Stimulated activated CD8-positive, alpha-beta memory T cell treated with anti-CD3 and anti-CD28 coated beads, Interleukin-15, amount 100 ng/mL, for 48 hours (primary cell): ENCODE measurements at regions not wholly inside any gene's neighbourhood (a gene's known extent, or its start where the extent isn't known, plus 50 kb on each side); places are given as distances from the start of the nearest gene placed in this dataset.

Source experiments
- DNase-seq, 2 donors: peaks; one replicate each; pipeline ENCODE4 v3.0.0-alpha.2; 2020; ENCODE audit warnings: low read depth in 2 of 2

DNA sequence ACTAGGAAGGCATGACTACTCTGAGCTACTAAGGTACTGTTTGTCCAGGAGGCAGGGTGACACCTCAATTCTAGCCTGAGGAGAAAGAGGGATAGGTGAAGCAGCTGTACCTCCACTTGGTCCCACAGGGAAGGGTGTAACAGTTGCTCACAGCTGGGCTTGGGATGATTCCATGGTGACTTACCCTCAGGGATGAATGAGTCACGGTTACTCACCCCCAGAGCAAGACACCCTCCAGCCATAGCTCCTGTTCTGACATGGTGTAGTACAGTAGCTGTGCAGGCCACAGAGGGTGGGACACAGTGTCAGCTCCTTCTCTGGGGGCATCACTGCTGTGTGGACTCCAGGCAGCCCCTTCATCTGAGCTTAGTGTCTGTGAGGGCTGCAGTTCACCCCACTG, 868.6 kb upstream of the SEMA6D start:
- DNase-seq: no peak

DNA sequence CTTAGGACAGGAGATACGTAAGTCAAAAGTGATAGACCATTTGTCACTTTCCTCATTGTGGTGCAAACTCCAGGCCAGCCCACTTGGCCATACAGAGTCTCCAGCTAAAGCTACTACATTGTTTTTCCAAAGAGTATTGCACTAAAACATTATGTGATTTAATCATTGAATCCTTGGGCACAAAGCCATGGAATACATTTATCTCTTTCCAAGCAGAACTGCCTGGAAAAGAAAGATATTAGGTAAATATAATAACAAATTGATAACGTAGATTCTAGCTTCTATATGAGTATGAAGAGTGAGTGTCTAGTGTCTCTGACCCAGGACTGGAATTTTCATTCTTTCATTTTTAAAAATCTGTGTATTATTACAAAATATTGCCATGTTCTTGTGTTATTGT, 863.7 kb upstream of the SEMA6D start:
- DNase-seq: no peak

DNA sequence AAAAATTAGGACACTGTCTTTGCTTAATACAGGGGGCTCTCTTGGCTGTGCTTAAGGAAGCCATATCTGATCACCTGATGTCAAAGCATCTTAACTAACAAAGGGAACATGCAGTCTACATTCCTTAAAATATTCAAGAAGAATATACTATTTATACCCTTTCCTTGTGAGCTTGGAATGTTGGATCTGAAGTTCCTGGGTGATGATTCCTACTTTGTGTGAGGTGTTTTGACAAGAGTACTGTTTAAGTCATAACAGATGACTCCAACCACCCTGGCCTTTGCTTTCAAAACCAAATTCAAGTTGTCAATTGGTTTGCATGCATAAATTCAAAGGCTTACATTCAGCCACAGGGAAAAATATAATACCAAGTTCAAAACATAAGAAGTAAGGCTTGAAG, 862.7 kb upstream of the SEMA6D start:
- no peak for DNase-seq

DNA sequence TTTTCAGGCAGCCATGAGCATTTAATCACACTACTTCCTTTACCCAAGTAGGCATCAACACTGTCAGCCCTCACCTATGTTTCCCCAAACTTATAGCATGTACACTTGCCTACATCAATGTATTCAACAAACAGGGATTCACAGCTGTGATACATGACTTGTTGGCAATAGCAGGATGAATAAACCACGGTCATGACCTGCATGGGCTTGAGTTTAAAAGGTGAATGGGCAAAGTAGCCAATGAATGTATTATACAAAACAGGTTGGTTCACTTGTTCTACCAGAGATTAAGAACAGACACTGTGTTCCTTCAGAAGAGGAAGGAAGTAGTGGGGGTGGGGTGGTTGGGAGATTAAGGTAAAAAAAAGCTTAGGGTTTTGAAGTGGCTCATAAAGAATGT, 861.9 kb upstream of the SEMA6D start:
- DNase-seq: no peak

DNA sequence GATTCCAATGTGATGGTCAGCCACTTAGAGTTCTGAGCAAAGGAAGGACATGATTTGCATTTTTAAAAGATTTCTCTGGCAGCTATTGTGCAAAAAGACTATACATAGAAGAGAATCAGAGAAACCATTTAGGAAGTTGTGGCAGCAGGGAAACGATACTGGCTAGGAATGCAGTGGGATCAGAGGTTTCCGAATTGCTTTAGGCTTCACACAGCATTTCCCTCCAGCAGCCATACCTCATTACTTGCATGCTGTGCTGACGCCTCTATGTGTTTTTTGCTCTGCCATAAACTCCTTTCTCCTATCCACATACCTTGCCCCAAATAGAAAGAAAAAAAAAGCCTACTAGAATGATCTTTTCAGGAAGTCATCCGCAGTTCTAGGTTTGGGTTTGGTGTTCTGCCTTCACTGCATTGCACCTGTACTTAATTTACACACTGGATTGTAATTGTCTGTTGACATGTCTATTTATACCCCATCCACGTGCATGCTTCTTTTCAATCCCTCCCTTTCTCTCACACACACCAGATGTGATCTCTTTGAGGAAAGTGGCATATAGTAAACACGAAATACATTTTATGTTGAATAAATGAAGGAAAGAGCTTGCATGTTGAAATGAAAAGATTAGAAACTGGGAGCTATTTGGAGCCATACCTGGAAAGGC, 860.3 kb upstream of the SEMA6D start:
- no peak for DNase-seq

DNA sequence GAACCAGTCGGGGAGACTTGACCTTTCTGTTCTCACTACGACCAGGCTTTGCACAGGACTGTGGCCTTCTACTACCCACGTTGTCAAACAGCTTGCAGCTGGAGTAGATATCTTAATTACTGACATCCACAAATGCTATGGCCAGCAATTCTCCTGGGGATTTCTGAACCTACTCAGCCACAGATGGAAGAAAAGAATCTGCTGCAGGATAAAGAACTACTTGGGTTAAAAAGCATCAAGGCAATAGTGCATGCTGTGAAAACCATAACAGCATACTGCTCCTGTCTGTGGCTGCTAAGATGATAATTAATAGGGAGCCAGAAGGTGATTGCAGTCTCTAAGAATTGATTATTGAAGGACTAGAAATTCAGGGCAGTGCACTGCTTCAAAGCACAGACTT, 859.2 kb upstream of the SEMA6D start:
- no peak for DNase-seq

DNA sequence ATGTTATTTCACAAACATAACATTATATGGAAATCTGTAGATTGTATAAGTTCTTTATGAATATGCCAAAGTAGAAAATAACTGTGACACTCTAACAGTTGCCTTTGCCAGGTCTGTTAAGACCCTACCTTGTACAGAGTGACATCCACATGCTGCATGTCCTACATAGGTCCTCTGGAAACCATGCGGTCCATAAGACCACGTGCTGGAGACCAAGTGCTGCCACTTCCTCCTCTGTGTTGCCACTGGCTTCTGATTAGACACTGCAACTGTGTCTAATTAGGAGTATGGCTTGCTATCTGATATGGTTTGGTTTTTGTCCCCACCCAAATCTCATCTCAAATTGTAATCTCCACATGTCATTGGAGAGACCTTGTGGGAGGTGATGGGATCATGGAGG, 855.5 kb upstream of the SEMA6D start:
- no peak for DNase-seq

DNA sequence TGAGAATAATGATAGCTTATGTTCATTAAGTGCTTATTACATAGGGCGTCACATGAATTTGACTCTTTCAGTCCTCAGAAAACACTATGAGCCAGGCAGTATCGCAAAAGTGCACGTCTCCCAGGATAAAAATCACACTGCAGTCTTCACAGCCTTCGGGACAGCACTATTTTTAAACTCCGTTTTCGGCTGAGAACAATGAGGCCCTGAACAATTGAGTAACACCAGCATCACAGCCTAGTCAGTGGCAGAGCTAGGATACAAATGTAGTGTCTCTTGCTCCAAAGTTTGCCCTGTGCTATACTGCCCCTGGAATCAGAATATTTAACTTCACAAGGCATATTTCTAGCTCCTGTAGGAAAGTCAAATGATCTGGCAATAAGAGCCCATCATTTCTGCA, 852.1 kb upstream of the SEMA6D start:
- no peak for DNase-seq

DNA sequence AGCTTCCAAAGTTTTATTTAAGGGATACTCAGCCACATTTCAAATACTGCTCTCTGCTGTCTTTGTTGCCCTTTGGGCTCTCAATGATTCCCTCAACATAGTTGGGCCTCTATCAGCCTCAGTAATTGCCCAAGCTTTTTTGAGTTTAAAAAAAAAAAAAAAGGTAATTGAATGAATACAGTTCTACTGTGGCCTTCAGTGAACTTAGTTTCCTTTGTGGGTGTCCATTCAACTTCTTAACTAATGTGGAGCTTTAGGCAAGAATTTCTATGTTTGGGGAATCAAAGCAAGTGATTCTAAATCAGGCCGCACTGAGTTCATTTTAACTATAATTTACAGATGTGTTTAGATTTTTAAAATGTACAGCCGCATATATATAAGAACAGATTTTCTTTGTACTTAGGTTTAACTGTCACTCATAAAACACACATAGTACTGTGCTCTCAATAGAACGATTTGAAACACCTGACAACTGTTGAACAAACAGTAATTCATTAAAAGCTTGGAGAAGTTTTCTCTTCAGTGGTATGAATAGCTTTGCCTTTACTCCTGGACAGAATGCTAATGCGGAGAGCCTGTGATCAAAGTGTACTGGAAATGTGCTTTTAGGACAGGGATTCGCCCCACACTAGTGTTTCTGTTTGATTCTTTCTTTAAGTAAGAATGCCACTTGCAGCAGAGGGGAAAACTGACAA, 844.9 kb upstream of the SEMA6D start:
- DNase-seq: no peak

DNA sequence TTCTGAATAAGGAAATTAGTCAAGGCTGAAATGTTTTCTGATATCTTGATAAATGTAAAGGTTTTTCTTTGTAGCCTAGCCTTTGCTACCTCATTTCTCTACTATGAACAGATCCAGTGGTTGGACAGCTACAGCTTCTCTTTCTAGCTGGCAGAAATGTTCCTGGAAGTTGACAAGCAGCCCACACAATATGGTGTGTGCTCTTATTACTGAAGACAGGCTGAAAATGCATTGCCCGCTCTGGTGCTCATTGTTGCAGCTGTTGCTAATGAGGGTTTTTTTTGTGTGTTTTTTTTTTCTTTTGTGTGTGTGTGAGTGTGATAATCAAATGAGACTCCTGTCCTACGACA, 844.3 kb upstream of the SEMA6D start:
- no peak for DNase-seq

DNA sequence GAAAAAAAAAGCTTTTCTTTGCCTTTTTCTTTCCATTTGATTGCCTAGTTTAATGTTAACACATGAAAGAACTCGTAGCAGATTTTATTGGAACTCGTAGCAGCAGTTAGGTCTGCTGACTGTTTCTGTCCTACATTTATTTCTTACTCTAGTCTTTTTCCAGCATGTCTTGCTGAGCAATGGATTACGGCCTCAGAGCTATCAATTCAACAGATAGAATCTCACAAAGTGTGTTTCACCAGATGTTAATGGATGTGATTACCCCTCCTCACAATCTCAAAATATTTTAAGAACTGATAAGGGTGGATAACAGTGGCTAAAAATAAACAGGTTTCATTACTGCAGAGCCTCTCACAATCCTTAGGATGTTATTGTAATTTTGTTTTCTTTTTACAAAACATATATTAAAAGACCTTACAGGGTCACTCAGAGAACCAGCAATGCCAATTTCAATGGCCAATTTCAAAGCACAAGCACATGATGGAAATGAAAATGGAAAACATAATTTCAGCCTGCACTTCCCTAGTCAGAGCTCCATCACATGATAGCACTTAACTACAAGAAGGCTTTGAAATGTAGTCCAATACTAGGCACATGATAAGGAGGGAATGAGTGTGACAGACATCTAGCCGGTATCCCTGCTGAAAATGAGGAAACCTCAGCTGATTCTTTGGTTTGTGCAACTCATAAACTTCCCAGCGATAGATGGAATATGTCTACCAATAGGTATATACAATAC, 838.1 kb upstream of the SEMA6D start:
- no peak for DNase-seq

DNA sequence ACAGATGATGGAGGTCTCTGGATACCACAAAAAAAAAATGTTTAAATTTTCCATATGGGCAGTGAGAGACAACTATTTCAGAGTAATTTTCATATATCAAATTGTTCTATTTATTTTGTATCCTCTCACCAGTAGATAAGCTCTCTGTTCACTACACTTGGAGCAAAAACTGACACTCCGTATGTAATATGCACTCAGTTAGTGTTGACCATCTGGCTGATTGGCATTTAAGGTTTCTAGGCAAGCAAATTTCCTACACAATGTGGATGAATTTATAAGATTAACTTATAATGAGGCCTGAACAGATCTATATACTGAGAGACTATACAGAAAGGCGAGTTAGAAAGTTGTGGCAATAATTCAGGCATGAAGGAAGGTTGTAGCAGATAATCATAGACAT, 836.5 kb upstream of the SEMA6D start:
- DNase-seq: no peak

DNA sequence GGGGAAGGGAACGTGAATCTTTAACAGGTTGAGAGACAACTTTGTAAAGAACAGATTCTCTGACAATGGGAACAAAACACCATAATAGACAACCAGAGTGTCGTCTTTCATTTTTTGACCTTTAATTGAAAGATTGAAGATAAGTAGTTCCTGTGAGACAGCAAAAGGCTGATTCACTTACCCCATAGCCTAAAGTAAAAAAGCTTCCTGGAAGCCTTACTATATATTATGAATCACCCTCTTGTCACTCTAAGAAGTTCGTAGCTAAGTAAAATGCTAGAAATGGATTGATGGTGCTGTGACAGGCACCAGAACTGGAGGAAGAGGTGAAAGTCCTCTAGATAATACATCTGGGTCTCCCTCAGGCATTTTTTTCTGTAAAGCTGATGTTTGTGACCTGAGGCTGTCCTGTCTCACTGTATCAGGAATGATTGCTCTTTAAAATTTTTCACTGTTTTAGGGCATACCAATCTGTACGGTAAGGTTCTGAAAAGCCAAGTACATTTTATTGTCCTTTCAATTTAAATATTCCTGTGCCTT, 824.6 kb upstream of the SEMA6D start:
- no peak for DNase-seq

DNA sequence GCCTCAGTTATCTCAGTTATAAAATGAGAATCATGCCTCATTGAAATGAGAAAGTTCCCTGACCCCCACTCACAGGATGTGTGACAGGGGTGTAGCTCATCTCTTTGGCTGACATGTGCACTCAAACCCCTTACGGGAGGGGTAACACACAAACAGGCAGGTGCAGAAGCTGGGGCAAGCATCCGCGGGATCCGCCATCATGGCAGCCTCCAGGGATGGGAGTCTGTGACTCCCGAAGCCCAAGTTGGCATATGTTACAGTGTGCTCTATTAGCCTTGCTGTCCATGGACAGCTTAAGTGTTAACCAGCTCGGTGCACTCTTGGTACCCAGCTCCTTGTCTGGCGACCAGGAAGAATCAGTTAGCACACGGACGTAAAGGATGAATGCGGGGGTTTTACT, 822.7 kb upstream of the SEMA6D start:
- no peak for DNase-seq

DNA sequence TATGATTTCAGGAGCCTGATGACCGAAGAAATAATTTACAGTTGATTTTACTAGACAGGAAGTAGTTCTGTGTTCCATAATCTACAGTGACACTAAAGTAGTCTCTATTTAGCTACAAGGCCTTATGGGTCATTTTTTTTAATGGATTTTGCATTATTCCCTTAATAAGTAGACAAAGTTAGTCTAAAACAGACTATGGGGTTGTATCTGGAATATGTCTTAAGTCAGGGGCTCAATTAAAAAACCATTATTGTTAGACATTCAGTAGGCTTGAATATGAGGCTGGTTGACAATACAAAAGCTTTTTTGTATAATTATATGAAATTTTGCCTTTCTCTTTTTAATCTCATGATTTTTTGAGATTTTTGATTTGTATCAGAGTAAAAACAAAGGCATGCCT, 820.0 kb upstream of the SEMA6D start:
- DNase-seq: no peak

DNA sequence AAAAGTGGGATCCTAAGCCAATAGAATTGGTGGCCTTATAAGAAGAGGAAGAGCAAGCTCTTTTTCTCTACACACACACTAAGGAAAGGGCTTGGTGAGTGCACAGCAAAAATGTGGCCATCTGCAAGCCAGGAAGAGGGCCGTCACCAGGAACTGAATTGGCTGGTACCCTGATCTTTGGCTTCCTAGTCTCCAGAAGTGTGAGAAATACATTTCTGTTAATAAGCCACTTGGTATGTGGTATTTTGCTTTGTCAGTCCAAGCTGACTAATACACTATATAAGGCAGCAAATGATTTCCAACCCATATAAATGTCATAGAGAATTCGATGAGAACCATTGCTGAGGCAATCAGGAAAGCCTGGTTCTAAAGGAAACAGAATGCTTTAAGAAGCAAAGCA, 816.3 kb upstream of the SEMA6D start:
- no peak for DNase-seq

DNA sequence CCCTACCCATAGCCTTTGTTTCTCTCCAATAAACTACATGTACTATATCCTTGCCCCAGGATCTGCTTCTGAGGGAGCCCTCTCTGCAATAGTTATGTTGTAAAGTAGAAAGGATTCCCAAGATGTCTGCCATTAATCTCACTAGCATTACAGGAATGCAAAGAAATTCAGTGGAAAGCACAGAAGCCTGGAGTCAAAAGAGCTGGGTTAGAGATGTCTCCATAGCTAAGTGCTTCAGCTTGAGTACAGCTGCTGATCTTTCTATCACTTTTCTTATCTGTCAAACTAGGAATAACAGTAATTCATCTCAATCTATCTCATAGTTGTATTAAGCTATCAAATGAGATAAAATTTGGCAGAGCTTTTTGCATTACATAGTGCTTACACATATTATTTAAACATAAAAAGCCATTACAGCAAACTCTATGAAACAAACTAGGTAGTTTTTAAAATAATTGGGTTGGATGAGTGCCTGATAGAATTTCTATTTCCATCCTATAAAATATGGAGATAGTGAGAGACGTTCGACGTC, 799.5 kb upstream of the SEMA6D start:
- no peak for DNase-seq

DNA sequence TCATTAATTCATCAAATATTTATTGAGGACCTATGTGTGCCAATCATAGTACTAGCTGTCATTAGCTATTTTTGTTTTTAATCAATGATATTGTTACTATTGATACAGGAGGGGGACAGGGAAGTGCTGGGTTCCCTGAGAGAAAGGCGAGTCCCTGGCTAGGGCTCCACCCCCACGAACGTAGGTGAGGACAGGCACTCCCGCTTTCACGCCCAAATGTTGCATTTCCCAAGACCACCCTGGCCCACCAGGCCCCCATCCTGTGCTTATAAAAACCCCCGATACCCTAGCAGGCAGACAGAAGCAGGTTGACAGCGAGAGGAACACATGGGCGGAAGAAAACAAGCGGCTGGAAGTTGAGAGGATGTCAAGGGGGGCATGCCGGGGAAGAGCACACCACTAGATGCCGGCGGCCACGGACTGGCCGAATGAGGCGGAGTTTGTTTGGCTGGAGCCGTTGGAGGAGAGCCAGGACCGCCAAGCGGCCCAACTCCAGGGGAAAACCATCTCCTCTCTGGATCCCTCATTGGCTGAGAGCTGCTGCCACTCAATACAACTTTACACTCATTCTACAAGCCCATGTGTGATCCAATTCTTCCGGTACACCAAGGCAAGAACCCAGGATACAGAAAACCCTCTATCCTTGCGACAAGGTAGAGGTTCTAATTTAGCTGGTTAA, 798.7 kb upstream of the SEMA6D start:
- DNase-seq: no peak

DNA sequence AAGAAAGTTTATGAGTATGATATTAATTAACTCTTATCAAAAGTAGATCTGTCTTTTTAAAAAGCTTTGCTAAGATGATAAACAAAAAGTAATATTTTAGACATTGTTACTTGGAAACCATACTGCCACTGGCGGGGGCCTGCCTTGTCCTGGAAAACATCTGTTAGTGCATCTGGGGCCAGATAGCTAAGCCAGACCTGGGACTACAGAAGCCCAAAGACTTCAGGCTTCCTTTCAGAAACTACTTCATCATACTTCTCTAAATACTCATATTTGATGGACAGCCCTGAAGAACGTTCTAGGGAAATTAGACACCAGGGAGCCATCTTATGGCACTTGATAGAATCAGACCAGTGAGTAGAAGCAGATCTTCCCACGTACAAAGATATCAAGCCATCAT, 795.4 kb upstream of the SEMA6D start:
- no peak for DNase-seq

DNA sequence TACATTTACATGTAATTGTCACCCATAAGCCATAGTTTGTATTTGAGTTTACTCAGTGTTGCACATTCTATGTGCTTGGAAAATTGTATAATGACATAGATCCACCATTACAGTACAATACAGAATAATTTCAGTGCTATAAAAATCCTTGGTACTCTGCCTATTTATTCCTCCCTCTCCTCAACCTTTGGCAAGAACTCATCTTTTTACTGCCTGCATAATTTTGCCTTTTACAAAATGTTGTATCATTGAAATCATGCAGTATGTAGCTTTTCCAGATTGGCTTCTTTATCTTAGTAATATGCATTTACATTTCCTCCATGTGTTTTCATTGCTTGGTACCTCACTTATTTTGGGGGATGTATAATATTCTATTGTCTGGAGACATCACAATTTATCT, 786.9 kb upstream of the SEMA6D start:
- no peak for DNase-seq

DNA sequence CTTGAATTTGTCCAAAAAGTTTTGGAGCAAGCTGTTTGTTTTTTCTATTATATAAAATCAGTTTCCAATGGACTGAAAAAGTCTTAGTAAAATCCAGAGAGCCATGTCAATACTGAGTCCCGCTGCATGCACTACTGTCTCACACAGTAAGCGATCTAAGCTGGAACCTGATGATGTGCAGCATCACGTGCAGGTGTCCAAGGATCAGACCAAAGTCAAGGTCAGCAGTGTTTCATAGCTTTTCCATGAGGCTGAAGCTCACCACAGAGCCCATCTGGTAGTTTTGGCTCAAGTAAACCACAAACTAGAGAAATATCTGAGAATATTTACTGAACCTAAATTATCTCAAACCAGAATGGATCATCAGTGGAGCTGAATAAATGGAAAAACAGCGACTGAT, 784.0 kb upstream of the SEMA6D start:
- DNase-seq: no peak

DNA sequence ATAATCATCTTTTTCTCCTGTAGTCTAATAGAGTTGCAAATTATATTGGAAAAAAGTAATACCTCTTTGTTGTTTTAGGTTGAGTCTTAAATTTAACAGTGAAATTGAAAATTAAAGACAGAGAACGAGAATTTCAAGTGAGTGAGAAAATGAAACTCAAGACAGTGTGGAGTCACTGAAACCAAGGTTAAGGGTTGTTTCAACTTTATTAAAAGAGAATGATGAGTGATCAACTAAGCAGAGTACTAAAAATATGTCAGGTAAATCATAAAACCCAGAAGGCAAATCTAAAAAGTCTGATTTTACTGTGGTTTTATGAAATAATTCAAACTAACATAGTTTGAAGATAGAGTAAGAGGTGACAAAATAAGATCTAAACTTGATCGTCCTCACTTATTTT, 782.5 kb upstream of the SEMA6D start:
- no peak for DNase-seq
